Activated CD4-positive, alpha-beta T cell treated with anti-CD3 and anti-CD28 coated beads, Interleukin-2, amount 10 ng/mL, durations not matched to agents 7 days and 5 days (primary cell): ENCODE measurements at regions not wholly inside any gene's neighbourhood (a gene's known extent, or its start where the extent isn't known, plus 50 kb on each side); places are given as distances from the start of the nearest gene placed in this dataset.
"Not testable (repeated sequence)": the region's sequence is repeated elsewhere in the genome, so short reads cannot be mapped to it uniquely, and the experiment has no call there.

ENCODE experiments used
- CTCF ChIA-PET: fragments of 350-600 bp; sonication (Branson Sonifier 250); formaldehyde crosslinking; loops from one replicate; lab custom pipeline; 2021; ENCODE audit warnings: antibody characterized with exemption; lab: Charles Lee
- POLR2A ChIA-PET: fragments of 350-600 bp; sonication (Branson Sonifier 250); formaldehyde crosslinking; loops from one replicate; lab custom pipeline; 2021; ENCODE audit warnings: antibody characterized with exemption; lab: Charles Lee
- DNase-seq: peaks from one replicate; pipeline ENCODE4 v3.0.0-alpha.2; 2020
- H3K27ac Mint-ChIP-seq: one replicate; pipeline ENCODE4 v1.8.0; 2021; ENCODE audit warnings: mild to moderate bottlenecking, moderate library complexity, mixed read lengths
- H3K27me3 Mint-ChIP-seq: one replicate; pipeline ENCODE4 v1.8.0; 2021; ENCODE audit warnings: mixed read lengths
- H3K36me3 Mint-ChIP-seq: one replicate; pipeline ENCODE4 v1.8.0; 2021; ENCODE audit warnings: low read depth, mixed read lengths
- H3K4me1 Mint-ChIP-seq: one replicate; pipeline ENCODE4 v1.8.0; 2021; ENCODE audit warnings: mixed read lengths
- H3K4me3 Mint-ChIP-seq: one replicate; pipeline ENCODE4 v1.8.0; 2021; ENCODE audit warnings: mild to moderate bottlenecking, moderate library complexity, mixed read lengths
- H3K9me3 Mint-ChIP-seq: one replicate; pipeline ENCODE4 v1.8.0; 2021; ENCODE audit warnings: mixed read lengths

DNA sequence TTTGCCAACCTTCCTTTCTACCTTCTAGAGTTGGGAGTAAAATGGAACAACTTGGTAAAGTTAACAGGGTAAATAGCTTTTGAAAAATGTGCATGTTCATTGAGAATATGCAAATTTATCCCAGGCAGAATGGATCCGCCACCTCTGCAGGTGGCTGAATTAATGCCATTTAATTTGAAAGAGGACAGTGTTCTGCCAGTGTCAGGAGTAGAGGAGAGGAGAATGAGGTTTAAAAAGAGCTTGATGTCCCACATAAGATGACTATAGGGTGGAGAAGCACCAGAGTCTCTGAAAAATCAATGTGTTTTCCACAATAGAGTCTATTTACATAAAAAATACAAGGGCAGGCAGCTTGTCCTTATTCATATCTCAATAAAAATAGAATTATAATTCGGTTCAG is 1804.3 kb upstream of the PCDH10 start:
- Mint-ChIP-seq H3K36me3 (no peaks in the 10 kb centered on the region), H3K4me1 (no peaks in the 10 kb centered on the region), H3K4me3 (no peak overlapping the region), H3K27ac (no peak overlapping the region), H3K9me3 (no peaks in the 10 kb centered on the region), H3K27me3 (no peaks in the 10 kb centered on the region)
- DNase-seq, result no peak
- ChIA-PET CTCF (no interaction called here), POLR2A (no interaction called here)

DNA sequence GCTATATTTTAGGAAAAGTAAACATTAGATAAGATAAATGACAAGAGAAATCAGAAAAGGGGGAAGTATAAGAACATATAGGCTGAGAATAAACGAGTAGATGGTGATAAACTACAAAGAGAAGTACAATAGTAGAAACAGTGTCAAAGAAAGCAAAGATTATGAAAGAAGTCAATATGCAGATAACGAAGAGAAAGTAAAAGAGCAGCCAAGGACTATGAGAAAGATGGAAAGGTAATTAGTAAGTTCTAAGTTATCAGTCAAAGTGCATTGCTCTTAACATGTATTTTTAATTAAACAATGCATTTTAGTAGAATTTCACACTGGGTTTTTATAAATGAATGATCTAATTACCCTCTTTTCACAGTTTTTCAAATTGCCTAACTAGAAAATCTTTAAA is 1801.3 kb upstream of the PCDH10 start:
- ChIA-PET CTCF (no interaction called here), POLR2A (no interaction called here)
- H3K36me3 Mint-ChIP-seq, result no peaks in the 10 kb centered on the region
- no peaks in the 10 kb centered on the region for H3K27me3 Mint-ChIP-seq
- no peak overlapping the region for H3K27ac Mint-ChIP-seq
- no peaks in the 10 kb centered on the region for H3K4me1 Mint-ChIP-seq
- no peaks in the 10 kb centered on the region for H3K9me3 Mint-ChIP-seq
- no peak overlapping the region for H3K4me3 Mint-ChIP-seq
- DNase-seq, result no peak

DNA sequence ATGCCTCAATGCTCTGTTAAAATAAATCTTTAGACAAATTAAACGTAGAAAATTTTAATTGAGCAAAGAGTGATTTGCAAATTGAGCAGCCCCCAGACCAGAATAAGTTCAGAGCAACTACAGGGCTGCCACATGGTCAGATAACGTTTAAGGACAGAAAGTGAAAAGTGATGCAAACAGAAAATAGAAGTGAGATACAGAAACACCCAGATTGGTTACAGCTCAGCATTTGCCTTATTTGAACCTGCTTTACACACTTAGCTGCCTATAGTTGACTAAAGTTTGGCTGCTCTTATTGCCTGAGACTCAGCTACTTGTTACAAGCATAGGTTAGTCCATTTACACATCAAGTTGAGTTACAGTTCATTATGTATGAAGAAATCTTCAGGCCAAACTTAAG is 1800.8 kb upstream of the PCDH10 start:
- CTCF ChIA-PET, result no interaction called here
- H3K36me3 Mint-ChIP-seq, result no peaks in the 10 kb centered on the region
- POLR2A ChIA-PET, result no interaction called here
- H3K27ac Mint-ChIP-seq, result no peak overlapping the region
- H3K4me1 Mint-ChIP-seq, result no peaks in the 10 kb centered on the region
- no peaks in the 10 kb centered on the region for H3K9me3 Mint-ChIP-seq
- no peak for DNase-seq
- H3K4me3 Mint-ChIP-seq, result no peak overlapping the region
- no peaks in the 10 kb centered on the region for H3K27me3 Mint-ChIP-seq

DNA sequence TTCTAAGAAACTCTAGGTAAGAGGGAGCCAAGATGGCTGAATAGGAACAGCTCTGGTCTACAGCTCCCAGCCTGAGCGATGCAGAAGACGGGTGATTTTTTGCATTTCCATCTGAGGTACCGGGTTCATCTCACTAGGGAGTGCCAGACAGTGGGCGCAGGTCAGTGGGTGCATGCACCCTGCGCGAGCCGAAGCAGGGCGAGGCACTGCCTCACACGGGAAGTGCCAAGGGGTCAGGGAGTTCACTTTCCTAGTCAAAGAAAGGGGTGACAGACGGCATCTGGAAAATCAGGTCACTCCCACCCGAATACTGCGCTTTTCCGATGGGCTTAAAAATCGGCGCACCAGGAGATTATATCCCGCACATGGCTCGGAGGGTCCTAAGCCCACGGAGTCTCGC is 1796.7 kb upstream of the PCDH10 start:
- CTCF ChIA-PET, POLR2A ChIA-PET, DNase-seq, H3K36me3 Mint-ChIP-seq, H3K4me3 Mint-ChIP-seq, H3K9me3 Mint-ChIP-seq, H3K27ac Mint-ChIP-seq, H3K4me1 Mint-ChIP-seq, H3K27me3 Mint-ChIP-seq: not testable (repeated sequence)

DNA sequence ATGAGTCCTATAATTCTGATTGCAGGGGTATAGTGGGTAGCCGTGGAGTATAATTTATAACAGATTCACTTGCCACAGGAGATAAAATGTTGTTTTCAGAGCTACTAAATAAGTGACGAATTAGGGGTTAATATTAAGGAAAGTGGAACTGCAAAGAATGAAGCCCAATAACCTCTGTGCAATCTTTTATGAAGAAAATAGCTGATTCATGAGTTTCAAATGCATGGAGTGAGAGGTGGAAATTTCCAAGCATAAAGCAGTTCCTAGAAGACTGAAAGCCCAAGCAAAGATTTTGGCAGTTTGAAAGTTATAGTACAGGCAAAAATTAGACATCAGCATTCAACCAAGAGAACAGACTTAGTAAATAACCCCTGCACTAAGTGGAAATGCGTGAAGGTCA is 1782.4 kb upstream of the PCDH10 start:
- H3K27me3 Mint-ChIP-seq, result no peaks in the 10 kb centered on the region
- CTCF ChIA-PET, result no interaction called here
- no peak for DNase-seq
- no peak overlapping the region for H3K27ac Mint-ChIP-seq
- no peaks in the 10 kb centered on the region for H3K4me1 Mint-ChIP-seq
- POLR2A ChIA-PET, result no interaction called here
- H3K4me3 Mint-ChIP-seq, result no peak overlapping the region
- H3K9me3 Mint-ChIP-seq, result no peaks in the 10 kb centered on the region
- no peaks in the 10 kb centered on the region for H3K36me3 Mint-ChIP-seq

DNA sequence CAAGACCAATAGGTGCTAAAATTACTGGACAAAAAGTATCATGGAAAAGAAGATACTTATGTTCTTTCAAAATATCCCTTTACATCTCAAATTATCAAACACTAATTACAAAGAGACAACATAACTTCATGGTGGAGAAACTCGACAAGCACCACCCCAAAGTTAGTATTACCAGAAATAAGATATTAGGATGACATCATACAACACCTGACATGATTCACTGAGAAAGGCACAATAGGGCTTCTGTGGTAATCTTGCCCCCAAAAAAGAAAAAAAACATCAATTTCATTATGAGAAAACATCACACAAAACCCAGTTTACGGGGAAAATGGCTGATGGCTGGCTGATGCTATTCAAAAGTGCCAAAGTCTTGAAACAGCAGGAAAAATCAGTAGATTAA is 1781.7 kb upstream of the PCDH10 start:
- CTCF ChIA-PET, result no interaction called here
- Mint-ChIP-seq H3K27me3 (no peaks in the 10 kb centered on the region), H3K27ac (no peak overlapping the region), H3K36me3 (no peaks in the 10 kb centered on the region), H3K9me3 (no peaks in the 10 kb centered on the region), H3K4me3 (no peak overlapping the region), H3K4me1 (no peaks in the 10 kb centered on the region)
- DNase-seq, result no peak
- POLR2A ChIA-PET, result no interaction called here

DNA sequence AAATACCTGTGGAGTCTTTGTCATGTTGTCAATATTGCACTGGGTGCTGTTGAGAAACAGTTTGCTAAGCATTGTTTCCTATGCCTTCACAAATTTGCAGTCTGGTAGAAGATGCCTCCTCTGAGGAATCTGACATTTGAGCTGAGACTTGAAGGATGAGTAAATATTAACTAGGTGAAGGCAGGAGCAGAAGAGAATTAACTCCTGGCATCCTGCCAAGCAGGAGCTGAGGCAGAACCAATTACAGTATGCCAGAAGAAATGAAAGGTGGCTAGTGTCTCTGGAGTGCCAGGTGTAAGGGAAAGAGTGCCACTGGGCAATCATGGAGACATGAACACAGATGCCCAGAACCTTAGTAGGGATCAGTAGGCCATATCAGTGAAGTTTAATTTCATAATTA is 1778.2 kb upstream of the PCDH10 start:
- Mint-ChIP-seq H3K4me1 (no peaks in the 10 kb centered on the region), H3K4me3 (no peak overlapping the region), H3K27me3 (no peaks in the 10 kb centered on the region), H3K27ac (no peak overlapping the region), H3K36me3 (no peaks in the 10 kb centered on the region), H3K9me3 (no peaks in the 10 kb centered on the region)
- POLR2A ChIA-PET, result no interaction called here
- DNase-seq, result no peak
- CTCF ChIA-PET, result no interaction called here

DNA sequence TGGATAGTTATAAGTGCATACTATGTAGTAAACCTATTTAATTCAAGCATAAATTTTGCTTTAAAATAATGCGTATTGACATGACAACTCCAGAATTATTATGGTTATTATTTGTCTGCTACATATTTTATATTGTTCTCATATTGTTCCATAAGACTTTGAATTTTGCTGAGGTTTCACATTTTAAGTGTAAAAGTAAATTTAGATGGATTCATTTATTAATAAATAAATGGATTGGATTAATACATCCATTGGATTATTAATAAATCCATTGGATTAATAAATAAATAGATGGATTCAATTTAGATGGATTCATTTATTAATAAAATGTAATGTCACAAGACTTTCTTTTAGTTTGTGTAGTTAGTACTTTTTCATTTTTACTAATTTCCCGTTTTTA is 1768.0 kb upstream of the PCDH10 start:
- H3K36me3 Mint-ChIP-seq, result no peaks in the 10 kb centered on the region
- no peak for DNase-seq
- no peaks in the 10 kb centered on the region for H3K27me3 Mint-ChIP-seq
- H3K4me1 Mint-ChIP-seq, result no peaks in the 10 kb centered on the region
- H3K4me3 Mint-ChIP-seq, result no peak overlapping the region
- CTCF ChIA-PET, result no interaction called here
- peaks cover 16% of the 10 kb centered on the region for H3K9me3 Mint-ChIP-seq
- no peak overlapping the region for H3K27ac Mint-ChIP-seq
- POLR2A ChIA-PET, result no interaction called here

DNA sequence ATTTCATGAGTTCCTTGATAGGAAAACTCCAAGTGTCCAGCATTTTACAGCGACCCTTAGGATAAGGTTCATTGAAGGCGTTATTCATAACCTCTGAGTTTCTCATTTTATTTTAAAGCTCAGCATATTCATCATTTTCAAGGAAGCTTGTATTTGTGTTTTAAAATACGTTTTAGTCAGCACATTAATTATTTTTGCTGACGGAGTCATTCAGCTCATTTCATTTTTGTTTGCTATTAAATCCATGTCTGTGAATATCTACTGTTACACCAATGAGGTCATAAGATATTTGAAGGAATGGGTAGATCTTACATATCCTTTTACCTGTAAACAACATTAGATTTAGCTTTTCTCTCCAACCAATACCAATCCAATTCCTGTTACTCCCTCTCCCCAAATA is 1766.3 kb upstream of the PCDH10 start:
- peaks cover 16% of the 10 kb centered on the region for H3K9me3 Mint-ChIP-seq
- H3K27ac Mint-ChIP-seq, result no peak overlapping the region
- no peak for DNase-seq
- H3K27me3 Mint-ChIP-seq, result no peaks in the 10 kb centered on the region
- no peaks in the 10 kb centered on the region for H3K36me3 Mint-ChIP-seq
- ChIA-PET POLR2A (no interaction called here), CTCF (no interaction called here)
- H3K4me1 Mint-ChIP-seq, result no peaks in the 10 kb centered on the region
- H3K4me3 Mint-ChIP-seq, result no peak overlapping the region

DNA sequence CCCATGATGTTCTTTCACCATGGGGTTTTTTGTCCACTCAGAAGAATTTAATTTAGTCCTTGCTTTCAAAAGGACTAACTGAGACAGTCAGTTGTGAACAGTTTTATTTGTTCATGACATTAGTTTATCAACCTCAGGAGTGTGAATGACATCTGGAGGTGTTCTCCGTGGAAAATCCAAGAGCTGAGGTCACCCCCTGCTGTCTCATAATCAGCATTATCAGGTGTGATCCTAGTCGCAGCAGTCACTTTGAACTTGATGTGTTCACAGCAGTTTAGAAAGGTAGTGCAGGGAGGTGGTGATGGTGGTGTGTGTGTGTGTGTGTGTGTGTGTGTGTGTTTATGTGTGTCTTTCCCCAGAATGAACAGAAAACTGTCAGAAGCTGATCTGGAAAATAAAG is 1760.8 kb upstream of the PCDH10 start:
- H3K27me3 Mint-ChIP-seq, result no peaks in the 10 kb centered on the region
- no peaks in the 10 kb centered on the region for H3K36me3 Mint-ChIP-seq
- DNase-seq, result no peak
- H3K4me1 Mint-ChIP-seq, result no peaks in the 10 kb centered on the region
- peaks cover 4% of the 10 kb centered on the region for H3K9me3 Mint-ChIP-seq
- POLR2A ChIA-PET, result no interaction called here
- CTCF ChIA-PET, result no interaction called here
- H3K27ac Mint-ChIP-seq, result no peak overlapping the region
- no peak overlapping the region for H3K4me3 Mint-ChIP-seq

DNA sequence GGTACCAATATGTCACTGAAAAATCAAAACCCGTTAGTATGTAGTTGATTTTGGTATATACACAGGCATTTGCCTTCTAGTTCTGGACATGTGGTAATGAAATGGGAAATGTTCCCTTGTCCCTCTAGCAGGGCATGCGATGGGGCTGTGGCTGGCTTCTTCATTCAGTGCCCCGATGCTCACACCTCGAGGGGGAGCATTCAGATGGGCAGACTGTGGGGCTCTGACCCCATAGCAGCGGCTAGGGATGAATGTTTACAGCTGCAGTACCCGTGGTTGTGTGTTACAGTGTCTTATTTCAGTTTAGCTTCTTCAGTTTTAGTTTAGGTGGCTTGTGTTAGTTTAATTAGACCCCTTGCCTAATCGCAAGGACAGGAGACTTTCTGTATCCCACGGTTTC is 1741.0 kb upstream of the PCDH10 start:
- POLR2A ChIA-PET, result no interaction called here
- CTCF ChIA-PET, result no interaction called here
- no peaks in the 10 kb centered on the region for H3K27me3 Mint-ChIP-seq
- no peaks in the 10 kb centered on the region for H3K36me3 Mint-ChIP-seq
- H3K4me1 Mint-ChIP-seq, result no peaks in the 10 kb centered on the region
- no peak overlapping the region for H3K27ac Mint-ChIP-seq
- H3K4me3 Mint-ChIP-seq, result no peak overlapping the region
- H3K9me3 Mint-ChIP-seq, result peaks cover 4% of the 10 kb centered on the region
- DNase-seq, result no peak

DNA sequence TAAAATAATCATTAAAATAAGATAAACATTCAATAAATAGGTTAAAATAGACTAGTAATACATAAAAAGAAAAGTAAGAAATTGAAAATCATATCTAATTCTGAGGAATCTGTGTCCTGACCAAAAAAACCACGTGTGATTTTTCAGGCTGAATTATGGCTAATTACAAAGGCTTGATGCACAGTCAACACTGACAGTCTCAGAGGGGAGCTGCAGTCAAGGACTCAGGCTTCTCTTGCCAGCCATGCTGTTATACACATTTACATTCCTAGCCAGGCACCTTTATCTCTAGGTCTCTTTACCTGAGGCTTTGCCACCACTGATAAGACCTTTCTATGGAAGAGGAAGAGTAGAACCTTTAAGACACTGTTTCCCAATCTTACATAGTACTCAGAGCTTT is 1737.7 kb upstream of the PCDH10 start:
- ChIA-PET POLR2A (no interaction called here), CTCF (no interaction called here)
- Mint-ChIP-seq H3K9me3 (peaks cover 2% of the 10 kb centered on the region), H3K4me3 (no peak overlapping the region), H3K4me1 (no peaks in the 10 kb centered on the region), H3K27ac (no peak overlapping the region), H3K36me3 (no peaks in the 10 kb centered on the region), H3K27me3 (no peaks in the 10 kb centered on the region)
- no peak for DNase-seq

DNA sequence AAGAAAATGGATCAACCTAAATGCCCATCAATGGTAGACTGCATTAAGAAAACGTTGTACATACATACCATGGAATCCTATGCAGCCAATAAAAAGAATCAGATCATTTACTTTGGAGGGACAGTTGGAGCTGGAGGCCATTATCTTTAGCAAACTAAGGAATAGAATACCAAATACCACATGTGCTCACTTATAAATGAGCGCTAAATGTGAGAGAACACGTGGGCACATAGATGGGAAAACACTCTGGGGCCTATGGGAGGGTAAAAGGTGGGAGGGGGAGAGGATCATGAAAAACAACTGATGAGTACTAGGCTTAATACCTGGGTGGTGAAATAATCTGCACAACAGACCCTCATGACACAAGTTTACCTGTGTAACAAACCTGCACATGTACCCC is 1729.9 kb upstream of the PCDH10 start:
- no peak overlapping the region for H3K27ac Mint-ChIP-seq
- H3K36me3 Mint-ChIP-seq, result no peaks in the 10 kb centered on the region
- H3K4me3 Mint-ChIP-seq, result no peak overlapping the region
- H3K9me3 Mint-ChIP-seq, result no peaks in the 10 kb centered on the region
- H3K27me3 Mint-ChIP-seq, result no peaks in the 10 kb centered on the region
- no peak for DNase-seq
- CTCF ChIA-PET, result no interaction called here
- H3K4me1 Mint-ChIP-seq, result no peaks in the 10 kb centered on the region
- POLR2A ChIA-PET, result no interaction called here

DNA sequence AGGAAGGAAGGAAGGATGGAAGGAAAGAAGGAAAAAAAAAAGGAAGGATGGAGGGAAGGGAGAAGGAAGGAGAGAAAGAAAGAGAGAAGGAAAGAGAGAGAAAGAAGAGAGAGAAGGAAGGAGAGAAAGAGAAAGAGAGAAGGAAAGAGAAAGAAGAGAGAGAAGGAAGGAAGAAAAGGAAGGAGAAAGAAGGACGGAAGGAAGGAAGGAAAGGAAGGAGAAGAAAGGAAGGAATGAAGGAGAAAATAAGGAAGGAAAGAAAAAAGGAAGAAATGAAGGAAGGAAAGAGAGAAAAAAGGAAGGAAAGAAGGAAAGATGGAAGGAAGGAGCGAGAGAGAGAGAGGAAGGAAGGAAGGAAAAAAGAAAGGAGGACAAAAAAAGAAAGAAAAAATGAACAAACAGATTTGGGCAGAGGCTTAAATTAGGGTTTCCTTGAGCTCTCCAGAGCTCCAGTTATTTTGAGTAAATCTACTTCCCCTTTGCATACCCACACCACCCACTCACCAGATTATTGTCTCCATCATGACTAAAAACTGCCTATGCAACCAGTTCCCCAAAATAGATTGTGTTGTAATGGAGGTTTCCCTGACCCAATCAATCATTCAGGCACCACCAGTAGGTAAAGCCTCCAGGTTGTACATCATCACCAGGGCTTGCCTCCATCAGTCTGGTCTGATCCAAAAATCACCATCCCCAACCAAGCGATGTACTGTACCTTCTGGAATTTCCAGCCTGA is 1722.9 kb upstream of the PCDH10 start:
- POLR2A ChIA-PET, result no interaction called here
- CTCF ChIA-PET, result no interaction called here
- Mint-ChIP-seq H3K36me3 (no peaks in the 10 kb centered on the region), H3K9me3 (no peaks in the 10 kb centered on the region), H3K27ac (no peak overlapping the region), H3K4me1 (no peaks in the 10 kb centered on the region), H3K4me3 (no peak overlapping the region), H3K27me3 (no peaks in the 10 kb centered on the region)
- DNase-seq, result no peak
